Mesothelial cell of epicardium (in vitro differentiated cells): ENCODE measurements at regions not wholly inside any gene's neighbourhood (a gene's known extent, or its start where the extent isn't known, plus 50 kb on each side); places are given as distances from the start of the nearest gene placed in this dataset.

ENCODE experiments used
- DNase-seq, 2 experiments: peaks; one replicate each; pipeline ENCODE4 v3.0.0; 2021; ENCODE audit warnings: low spot score in 2 of 2; ENCODE audit not compliant: unreplicated experiment in 2 of 2
- H3K27ac Mint-ChIP-seq: 2 replicates; pipeline ENCODE4 v1.8.0; 2021; ENCODE audit warnings: mixed read lengths
- H3K27me3 Mint-ChIP-seq: 2 replicates; pipeline ENCODE4 v1.8.0; 2021; ENCODE audit warnings: low read depth, mixed read lengths
- H3K36me3 Mint-ChIP-seq: 2 replicates; pipeline ENCODE4 v1.8.0; 2021; ENCODE audit warnings: mixed read lengths
- H3K4me1 Mint-ChIP-seq: 2 replicates; pipeline ENCODE4 v1.8.0; 2021; ENCODE audit warnings: mixed read lengths
- H3K4me3 Mint-ChIP-seq: 2 replicates; pipeline ENCODE4 v1.8.0; 2021; ENCODE audit warnings: mild to moderate bottlenecking, moderate library complexity, mixed read lengths
- H3K9me3 Mint-ChIP-seq: 2 replicates; pipeline ENCODE4 v1.8.0; 2021; ENCODE audit warnings: mixed read lengths
- TF ChIP-seq, protein P1 (sequence below): fragments of 200-600 bp; sonication (generic); IDR thresholded peaks from one replicate; pipeline ENCODE4 v1.5.0; 2021; ENCODE audit warnings: antibody characterized with exemption; ENCODE audit not compliant: unreplicated experiment

DNA sequence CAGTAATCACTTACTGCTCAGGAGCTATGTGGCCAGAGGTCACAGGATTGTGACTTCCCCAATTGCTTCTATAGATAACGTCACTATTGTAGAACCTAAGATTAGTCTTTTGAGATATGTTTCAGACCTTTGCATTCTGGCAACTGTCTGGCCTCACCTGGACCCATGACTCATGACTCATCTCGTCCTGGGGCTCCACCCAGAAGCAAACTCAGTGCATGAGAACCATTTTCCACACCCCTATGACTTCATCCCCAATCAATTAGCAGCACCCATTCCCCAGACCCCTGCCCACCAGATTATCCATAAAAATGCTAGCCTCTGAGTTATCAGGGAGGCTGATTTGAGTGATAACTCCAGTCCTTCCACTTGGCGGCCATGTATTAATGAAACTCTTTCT lies 186.9 kb downstream of the EMP1 start:
- H3K36me3 Mint-ChIP-seq, result no peaks in the 10 kb centered on the region
- H3K27me3 Mint-ChIP-seq, result peaks cover 7% of the 10 kb centered on the region
- TF ChIP-seq, protein P1, sequence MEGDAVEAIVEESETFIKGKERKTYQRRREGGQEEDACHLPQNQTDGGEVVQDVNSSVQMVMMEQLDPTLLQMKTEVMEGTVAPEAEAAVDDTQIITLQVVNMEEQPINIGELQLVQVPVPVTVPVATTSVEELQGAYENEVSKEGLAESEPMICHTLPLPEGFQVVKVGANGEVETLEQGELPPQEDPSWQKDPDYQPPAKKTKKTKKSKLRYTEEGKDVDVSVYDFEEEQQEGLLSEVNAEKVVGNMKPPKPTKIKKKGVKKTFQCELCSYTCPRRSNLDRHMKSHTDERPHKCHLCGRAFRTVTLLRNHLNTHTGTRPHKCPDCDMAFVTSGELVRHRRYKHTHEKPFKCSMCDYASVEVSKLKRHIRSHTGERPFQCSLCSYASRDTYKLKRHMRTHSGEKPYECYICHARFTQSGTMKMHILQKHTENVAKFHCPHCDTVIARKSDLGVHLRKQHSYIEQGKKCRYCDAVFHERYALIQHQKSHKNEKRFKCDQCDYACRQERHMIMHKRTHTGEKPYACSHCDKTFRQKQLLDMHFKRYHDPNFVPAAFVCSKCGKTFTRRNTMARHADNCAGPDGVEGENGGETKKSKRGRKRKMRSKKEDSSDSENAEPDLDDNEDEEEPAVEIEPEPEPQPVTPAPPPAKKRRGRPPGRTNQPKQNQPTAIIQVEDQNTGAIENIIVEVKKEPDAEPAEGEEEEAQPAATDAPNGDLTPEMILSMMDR, result no peak
- no peaks in the 10 kb centered on the region for H3K9me3 Mint-ChIP-seq
- H3K4me1 Mint-ChIP-seq, result peaks cover 23% of the 10 kb centered on the region
- H3K4me3 Mint-ChIP-seq, result no peak overlapping the region
- no peak for DNase-seq
- no peak overlapping the region for H3K27ac Mint-ChIP-seq

DNA sequence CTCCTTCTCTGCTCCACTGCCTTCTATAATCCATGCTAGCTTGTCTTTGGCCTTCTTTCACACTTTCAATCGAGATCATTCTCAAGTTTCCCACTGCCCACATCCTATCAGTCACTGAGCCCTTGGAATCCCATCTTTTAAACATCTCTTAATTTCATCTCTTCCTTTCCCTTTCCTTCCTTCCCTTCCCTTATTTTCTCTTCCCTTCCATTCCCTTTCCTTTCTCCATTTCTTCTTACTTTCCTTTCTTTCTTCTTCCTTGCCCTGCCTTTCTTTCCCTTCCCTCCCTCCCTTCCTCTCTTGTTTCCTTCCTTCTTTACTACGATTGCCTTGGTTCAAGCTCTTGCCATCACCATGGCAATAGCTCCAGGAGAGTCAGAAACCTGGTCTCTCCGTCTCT lies 183.8 kb downstream of the EMP1 start:
- no peak for DNase-seq
- Mint-ChIP-seq H3K4me1 (peaks cover 18% of the 10 kb centered on the region), H3K27me3 (peaks cover 5% of the 10 kb centered on the region), H3K4me3 (no peak overlapping the region), H3K27ac (no peak overlapping the region), H3K9me3 (peaks cover 5% of the 10 kb centered on the region), H3K36me3 (no peaks in the 10 kb centered on the region)
- TF ChIP-seq, protein P1, result no peak

DNA sequence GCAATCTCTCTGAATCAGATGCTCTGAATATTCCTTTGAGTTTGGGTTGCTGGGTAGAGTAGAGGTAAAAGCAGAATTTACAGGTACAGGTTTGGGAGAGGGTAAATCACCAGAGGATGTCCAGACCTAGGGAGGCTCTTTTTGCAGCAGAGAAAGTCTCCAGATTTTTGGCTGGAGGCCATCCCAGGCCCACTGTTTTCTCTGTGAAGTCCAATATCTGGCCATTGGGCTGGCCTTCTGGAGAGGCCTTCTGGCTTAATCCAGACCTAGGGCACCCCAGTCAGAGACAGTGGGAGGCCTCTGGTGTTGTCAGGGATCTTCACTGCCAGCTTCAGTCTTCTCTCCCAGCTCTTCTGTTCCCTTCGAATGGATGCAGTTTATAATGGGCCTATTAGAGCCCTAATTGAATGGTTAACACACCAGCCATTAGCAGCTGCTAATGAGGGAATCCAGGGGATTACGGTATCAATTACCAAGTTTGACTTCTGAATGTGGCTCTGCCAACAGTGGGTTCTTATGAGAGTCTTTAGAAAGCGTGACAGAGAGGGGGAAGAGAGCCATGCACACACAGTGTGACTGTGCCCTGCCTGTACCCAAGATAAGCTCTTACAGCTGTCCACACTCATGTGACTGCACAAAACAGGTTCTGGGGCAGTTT lies 183.1 kb downstream of the EMP1 start:
- Mint-ChIP-seq H3K4me3 (no peak overlapping the region), H3K27me3 (peaks cover 5% of the 10 kb centered on the region), H3K36me3 (no peaks in the 10 kb centered on the region), H3K4me1 (peaks cover 18% of the 10 kb centered on the region), H3K27ac (no peak overlapping the region), H3K9me3 (peaks cover 5% of the 10 kb centered on the region)
- TF ChIP-seq, protein P1, result no peak
- no peak for DNase-seq

DNA sequence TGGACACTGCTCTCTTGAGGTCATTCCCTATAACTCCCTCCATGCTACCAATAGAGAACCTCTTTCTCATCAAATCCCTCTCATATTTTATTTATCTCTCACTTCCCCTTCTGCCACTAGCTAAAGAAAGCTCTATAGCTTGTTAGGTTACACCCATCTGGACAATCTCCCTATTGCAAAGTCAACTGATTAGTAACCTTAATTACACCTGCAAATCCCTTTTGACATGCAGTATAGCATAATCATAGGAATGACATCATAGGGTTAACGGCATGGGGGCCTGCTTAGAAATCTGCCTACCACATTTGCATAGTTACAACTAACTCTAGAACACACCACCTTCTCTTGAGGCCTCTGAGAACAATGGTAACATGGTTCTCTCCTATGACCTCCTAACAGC lies 181.2 kb downstream of the EMP1 start:
- Mint-ChIP-seq H3K4me1 (peaks cover 17% of the 10 kb centered on the region), H3K27me3 (peaks cover 5% of the 10 kb centered on the region)
- TF ChIP-seq, protein P1, result no peak

DNA sequence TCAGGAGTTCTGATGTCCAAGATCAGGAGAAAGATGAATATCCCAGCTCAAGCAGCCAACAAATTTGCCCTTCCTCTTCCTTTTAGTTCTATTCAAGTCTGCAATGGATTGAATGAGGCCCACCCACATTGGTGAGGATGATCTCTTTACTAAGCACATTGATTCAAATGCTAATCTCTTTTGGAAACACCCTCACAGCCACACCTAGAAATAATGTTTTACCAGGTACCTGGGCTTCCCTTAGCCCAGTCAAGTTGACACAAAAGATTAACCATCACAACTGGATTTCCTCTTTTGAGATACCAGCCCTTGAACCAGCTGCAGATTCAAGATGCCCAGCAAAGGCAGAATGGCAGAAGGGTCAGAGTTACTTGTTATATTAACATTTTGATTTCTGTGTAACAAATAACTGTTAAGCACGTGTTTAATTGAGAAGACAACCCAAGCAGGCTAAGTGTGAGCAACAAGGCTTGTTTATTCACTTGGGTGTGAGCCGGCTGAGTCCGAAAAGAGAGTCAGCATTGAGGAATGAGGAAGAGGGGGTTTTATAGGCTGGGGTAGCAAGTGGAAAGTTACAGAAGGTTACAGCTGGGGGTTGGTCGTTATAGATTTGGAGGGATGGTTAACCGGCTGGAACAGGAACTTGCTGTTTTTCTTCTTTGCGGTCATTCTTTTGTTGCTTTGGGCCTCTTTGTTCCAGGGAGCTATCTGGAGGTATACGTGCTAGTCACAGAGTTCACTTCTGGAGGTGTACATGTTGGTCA lies 180.3 kb downstream of the EMP1 start:
- TF ChIP-seq, protein P1, result no peak
- peaks cover 17% of the 10 kb centered on the region for H3K4me1 Mint-ChIP-seq

More for the DNA sequence above, 181.2 kb downstream of the EMP1 start:
- no peaks in the 10 kb centered on the region for H3K36me3 Mint-ChIP-seq
- H3K9me3 Mint-ChIP-seq, result peaks cover 5% of the 10 kb centered on the region
- H3K4me3 Mint-ChIP-seq, result no peak overlapping the region
- H3K27ac Mint-ChIP-seq, result no peak overlapping the region
- no peak for DNase-seq

More for the DNA sequence above, 180.3 kb downstream of the EMP1 start:
- peaks cover 5% of the 10 kb centered on the region for H3K9me3 Mint-ChIP-seq
- peaks cover 5% of the 10 kb centered on the region for H3K27me3 Mint-ChIP-seq
- no peak overlapping the region for H3K27ac Mint-ChIP-seq
- H3K4me3 Mint-ChIP-seq, result no peak overlapping the region
- no peaks in the 10 kb centered on the region for H3K36me3 Mint-ChIP-seq
- no peak for DNase-seq
